COR-L47 (cell line): ENCODE measurements at regions not wholly inside any gene's neighbourhood (a gene's known extent, or its start where the extent isn't known, plus 50 kb on each side); places are given as distances from the start of the nearest gene placed in this dataset.
"Not testable (repeated sequence)": the region's sequence is repeated elsewhere in the genome, so short reads cannot be mapped to it uniquely, and the experiment has no call there.

Source experiments
- DNase-seq: peaks from one replicate; lab custom pipeline; 2025; lab: John Stamatoyannopoulos, UW

DNA sequence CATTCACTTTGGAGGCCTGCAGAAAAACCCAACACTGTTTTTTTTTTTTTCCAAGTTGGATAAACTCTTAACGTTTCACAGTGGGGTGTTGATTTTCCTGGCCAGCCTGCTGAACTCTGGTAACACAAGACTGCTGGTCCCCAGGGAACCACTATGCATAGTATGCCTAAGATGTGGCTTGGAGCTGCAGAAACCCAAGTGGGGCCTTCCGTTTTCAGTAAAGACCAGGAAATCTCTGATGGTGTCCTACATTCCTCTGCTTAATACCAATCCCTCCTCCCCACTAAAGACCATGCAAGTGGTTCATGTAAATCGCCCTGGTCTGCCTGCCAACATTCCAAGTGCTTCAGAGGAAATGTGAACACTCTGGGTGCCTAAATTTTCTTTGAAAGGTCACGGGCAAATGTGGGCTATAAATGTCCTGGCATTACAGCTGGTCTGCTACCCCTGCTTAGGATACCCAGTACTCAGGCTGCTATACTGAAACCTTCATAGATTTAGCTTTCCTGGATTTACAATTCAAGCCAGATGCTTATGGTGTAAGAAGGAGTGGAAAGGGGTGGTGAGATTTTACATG is 615.4 kb downstream of the MAFB start:
- no peak for DNase-seq

DNA sequence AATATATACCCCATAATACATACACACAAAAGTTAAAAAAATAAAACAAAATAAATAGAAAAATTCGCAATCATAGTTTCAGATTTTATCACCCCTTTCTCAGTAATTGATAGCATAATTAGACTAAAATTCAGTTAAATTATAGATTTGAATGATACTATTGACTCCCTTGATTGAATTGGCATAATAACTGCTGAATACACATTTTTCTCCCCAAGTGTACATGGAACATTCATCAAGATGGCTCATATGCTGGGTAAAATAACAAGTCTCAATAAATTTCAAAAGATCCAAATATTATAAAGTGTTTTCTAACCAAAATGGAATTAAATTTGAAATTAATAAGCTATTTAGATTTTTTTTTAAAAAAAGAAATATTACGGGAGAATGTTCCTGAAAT is 616.1 kb downstream of the MAFB start:
- DNase-seq, result no peak

DNA sequence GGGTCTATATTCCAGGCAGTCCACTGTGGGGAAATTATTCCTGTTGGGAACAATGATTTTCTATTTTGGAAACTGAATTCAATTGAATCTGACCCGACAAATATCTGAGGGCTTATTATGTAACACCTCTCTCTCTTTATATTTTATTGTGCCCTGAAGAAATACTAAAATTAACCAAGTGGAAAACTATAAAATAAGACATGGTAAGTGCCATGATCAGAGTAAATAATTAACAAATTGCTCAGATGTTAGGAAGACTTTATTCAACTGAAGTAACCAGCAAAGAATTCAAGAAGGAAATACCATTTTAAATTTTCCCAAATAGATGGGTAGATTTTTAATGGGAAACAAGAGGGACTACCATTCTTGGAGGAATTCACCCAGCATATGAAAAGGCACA is 632.9 kb downstream of the MAFB start:
- DNase-seq, result no peak

DNA sequence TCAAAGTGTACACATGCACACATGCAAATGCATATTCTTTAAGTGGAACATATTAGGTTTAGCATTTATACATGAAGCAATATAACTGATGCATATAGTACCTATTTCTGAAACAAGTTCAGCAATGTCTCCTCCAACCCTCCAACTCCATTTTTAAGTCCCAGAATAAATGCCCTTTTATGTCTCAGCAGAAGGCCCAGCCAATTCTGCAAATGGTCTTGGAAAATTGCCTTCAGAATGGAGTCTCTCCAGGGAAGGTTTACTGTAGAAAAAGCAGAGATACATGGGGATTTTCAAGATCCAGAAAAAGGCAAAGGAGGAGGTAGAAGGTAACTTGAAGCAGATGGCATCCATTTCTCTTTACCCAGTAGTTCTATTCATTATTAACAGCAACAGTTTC is 633.3 kb downstream of the MAFB start:
- no peak for DNase-seq

DNA sequence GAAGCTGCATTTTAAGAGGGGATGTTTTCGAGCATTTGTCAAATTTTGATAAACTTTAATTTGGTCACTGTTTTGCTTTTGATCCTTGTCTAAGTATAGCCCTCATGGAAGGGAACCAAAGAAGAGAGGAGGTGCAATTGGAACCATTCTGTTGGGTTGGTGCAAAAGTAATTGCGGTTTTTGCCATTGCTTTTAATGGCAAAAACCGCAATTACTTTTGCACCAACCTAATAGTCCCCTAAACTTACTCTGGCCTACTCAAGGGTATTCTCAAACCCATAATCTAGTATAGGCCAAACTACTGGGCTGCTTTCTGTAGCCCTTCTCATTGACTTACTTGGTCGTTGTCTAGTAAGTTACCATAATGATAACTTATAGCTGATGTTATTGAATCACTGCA is 634.7 kb downstream of the MAFB start:
- no peak for DNase-seq

DNA sequence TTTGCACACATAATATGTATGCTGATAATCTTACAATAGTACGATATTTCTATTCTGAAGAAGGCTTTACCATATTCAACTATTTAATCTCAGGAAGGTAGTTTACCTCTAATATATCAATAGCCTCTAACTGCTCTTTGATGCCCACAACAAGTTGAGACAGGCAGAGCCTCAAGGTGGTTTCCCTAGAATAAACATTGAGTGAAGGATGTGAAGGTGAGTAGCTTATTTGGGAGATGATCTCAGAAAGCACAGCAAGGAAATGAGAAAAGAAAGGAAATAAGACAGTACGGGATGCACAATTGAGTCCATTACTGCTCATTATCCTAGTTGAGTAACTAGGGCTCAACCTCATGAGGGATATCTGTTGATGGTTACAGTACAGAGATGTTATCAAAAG is 638.4 kb downstream of the MAFB start:
- no peak for DNase-seq

DNA sequence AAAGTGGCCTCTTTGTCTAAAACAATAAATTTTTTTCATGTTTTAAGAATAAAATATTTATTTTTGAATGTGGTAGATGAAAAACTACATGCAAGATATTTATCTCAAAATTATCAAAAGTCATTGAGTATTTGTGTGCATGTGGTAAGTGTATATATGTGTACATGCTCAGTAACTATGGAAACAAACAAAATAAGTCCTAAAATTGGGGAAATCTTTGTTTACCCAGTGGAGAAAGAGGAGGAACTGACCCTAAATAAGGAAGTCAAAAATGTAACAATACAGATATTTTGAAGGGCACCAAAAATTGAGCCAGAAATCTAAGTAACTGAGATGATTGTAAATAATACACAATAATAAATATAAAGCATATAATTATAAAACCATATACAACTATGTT is 639.2 kb downstream of the MAFB start:
- DNase-seq, result no peak

DNA sequence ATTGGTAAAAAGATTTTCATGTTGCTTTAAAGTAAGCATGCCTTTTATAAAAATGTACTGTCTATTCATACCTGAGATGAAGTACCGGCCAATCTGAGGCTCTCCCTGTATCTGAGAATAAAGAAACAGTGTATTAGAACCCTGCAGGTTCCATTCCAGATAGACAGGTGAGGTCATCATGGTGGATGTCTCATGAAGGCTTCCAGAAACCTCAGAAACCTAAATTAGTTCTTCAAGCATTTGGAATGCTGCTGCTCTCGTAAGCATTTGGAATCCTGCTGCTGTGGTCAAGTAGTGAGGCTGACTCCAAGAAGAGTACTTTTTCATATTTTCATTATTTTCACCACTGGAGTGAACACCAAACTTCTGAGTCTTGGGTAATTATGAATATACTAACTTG is 642.3 kb downstream of the MAFB start:
- no peak for DNase-seq

DNA sequence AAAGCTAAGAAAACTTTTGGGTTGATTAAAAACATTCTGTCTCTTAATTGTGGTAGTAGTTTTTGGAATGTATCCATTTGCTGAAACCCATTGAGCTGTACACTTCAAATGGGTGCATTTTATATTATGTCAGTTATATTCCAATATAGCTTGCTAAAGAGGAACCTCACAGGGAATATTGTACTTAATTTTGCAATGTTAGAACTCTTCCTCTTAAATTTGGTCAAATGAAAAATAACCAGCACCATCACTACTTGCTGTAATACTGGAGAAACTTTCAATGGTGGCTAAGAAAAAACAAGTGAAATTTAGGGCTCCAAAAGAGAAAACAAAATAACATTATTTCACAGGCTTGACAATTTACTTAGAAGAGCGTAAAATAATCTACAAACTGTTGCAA is 651.5 kb downstream of the MAFB start:
- no peak for DNase-seq

DNA sequence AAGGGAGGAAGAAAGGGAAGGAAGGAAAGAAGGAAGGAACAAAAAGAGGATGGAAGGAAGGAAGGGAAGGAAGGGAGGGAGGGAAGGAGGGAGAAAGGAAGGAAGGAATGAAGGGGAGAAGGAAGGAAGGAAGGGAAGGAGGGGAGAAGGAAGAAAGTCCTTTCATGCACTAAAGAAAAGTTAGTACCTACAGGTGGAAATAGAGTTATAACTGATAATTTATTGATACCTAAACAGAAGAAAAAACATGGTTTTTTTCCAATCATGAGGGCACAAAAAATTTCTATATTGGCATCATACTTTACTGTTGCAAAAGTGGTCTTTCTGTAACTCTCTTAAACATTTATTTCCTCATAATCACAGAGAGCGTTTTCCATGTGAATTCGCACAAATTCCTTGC is 659.4 kb downstream of the MAFB start:
- DNase-seq, result no peak

DNA sequence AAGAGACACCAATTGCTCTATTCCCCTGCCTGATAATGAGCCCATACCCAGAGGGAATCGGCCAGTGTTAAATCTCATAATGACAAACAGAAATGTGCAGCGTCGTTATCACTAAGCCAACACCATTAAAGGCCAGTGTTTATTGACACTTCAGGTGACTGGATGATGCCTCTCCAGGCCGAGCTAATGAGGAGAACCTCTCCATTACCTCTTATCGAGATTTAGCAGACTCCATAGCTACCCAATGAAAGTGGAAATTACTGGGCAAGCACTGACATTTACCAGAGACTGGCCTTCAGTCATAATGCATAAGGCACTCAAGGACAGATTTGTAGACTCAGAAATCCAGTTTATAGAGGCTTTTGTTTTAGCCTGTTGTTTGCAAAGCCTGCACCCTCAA is 669.5 kb downstream of the MAFB start:
- no peak for DNase-seq

DNA sequence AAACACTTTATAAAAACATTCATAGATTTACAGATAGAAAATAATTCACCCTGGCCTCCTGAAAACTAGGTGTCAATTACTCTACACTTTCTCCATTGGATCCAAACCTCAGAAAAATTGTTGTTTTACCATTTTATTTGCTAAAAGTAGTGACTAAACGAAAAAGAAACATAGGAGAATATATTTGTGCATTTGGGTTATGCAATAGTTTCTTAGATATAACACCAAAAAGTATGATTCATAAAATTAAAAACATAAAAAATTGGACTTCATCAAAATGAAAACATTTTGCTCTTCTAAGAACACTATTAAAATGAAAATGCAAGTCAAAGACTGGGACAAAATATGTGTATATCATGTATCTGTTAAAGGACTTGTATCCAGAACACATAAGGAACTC is 671.3 kb downstream of the MAFB start:
- no peak for DNase-seq

DNA sequence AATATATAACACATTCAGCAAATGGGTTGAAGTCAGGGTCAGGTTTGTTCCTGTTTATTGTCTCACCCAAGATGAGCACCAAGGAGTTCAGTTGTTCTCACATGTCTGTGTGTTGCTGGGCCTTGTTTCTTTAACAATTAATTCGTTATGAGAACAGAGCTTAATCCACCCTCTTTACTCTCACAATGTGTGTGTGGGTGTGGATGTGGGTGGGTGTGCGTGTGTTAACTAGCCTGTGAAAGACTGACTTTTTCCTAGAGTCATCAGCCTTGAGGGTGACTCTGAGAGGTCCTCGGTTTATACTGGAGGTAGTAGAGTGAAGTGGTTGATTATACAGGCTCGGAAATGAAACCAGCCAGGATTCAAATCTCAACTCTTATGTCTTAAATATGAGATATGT is 672.1 kb downstream of the MAFB start:
- no peak for DNase-seq

DNA sequence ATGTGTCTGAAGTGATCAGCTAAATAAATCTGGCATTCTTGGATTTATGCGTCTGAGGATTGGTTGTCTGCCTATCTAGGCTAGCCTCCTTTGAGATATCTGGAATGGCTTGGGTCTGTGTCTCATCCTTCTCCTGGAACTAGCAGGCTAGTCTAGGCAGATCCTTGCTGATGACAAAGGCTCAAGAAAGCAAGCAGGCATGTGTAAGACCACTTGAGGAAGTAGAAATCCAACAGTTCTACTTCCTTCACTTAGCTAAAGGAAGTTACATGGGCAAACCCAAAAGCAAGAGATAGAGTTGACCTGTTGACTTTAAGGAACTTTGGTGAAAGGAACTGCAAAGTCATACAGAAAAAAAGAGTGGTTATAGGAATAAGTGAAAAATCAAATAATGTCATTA is 672.6 kb downstream of the MAFB start:
- no peak for DNase-seq

DNA sequence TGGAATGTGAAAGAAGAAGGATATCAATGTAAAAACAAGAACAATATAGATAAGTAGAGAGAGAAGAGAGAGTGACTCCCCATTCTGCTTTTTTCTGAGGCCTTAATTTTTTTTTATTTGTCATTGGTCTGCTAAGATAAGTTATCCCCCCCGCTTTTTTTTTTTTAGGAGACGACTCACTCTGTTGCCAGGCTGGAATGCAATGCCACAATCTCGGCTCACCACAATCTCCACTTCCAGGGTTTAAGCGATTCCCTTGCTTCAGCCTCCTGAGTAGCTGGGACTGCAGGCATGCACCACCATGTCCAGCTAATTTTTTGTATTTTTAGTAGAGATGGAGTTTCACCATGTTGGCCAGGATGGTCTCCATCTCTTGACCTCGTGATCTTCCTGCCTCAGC is 677.0 kb downstream of the MAFB start:
- DNase-seq, result not testable (repeated sequence)

DNA sequence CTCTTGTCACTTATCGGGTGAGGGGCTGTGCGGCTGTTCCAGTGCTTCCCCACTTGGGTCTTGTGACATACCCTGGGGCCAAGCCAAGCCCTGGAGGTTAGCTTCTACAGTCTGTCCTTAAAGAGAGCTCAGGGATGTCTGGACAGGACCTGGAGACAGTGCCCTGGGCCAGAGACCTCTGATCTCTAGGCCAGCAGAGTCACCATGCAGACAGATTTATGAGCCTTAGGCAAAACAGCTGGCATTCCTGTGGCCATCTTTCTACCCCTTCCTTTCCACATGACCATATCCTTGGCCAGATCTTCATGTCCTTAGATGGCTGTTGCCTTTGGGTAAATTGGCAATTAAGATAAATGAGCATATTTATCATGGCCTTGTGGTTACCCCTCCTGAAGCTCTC is 678.6 kb downstream of the MAFB start:
- DNase-seq, result no peak

DNA sequence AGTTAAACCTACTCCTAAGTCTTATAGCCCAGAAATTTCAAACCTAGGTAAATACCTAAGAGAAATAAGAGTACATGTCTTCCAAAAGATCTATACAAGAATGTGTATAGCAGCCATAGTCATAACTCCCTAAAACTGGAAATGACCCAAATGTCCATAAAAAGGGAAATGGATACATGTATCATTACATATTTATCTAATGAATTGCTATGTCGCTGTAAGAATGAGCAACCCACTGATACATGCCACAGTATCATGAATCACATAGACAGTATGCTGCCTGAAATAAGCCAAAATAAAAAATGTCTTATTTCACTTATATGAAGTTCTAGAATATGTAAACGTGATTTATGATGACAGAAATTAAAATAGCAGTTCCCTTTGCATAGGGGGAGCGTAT is 679.5 kb downstream of the MAFB start:
- no peak for DNase-seq

DNA sequence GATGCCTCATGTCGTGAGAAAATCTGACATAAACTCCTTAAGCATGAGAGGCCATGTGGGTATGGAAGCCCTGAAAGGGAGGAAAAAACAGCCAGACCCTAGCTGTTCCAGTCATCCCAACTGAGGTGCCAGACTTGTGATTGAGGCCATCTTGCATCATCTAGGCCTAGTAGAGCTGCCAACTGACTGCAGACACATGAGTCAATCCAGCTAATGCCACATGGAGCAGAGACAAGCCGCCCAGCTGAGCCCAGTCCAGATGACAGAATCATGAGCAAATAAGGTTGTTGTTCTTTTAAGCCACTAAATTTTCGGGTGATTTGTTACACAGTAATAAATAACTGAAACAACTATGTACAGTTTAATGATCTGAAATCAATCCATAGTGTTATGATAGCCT is 680.9 kb downstream of the MAFB start:
- DNase-seq, result no peak

DNA sequence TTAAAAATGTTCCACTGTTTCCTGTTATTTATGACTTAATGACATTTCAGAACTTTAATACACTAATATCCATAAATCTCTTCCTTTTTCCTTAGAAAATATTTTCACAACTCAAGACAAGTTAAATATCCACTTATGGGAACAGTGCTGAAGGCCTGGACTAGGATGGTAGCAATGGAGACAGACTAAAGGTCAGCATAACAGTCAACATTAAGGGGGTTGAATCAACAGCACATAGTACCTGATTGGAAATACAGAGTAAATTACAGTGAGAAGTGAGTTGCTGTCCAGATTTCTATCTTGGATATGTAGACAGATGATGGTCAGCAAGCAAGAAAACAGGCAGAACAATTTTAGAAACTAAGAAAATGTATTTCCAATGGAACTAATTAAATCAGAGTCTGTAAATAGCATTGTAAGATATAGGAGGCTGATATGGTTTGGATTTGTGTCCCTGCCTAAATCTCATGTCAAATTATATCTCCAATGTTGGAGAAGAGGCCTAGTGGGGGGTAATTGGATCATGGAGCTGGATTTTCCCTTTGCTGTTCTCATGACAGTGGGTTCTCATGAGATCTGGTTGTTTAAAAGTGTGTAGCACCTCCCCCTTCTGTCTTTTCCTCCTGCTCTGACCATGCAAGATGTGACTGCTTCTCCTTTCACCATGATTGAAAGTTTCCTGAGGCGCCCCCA is 682.7 kb downstream of the MAFB start:
- no peak for DNase-seq

DNA sequence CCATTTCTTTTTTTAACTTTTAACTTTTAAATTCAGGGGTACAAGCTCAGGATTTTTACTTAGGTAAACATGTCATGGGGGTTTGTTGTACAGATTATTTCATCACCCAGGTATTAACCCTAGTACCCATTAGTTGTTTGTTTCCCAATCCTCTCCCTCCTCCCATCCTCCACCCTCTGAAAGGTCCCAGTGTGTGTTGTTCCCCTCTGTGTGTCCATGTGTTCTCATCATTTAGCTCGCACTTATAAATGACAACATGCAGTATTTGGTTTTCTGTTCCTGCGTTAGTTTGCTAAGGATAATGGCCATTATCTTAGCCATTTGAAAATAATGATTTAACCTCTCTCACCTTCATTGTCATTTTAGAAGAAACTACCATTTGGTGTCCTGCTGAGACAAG is 684.9 kb downstream of the MAFB start:
- DNase-seq, result not testable (repeated sequence)

DNA sequence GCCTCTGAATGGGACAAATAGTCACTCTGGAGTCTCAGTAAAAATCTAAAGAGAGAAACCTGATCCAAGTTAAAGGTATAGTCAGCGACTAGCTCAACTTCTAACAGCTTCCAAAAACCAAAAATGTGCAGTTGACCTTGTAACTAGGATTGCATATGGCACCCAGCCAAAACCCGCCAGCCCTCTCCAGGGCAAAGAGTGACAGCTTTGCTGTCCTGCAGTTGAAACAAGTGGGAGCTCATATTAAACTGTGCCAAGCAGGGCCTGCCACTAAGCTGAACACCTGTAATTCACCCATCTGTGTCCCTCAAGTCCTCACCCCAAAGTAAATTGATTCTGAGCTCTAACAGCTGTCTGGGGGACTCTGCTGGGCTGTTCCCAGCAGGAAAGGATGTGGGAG is 695.3 kb downstream of the MAFB start:
- DNase-seq, result no peak

DNA sequence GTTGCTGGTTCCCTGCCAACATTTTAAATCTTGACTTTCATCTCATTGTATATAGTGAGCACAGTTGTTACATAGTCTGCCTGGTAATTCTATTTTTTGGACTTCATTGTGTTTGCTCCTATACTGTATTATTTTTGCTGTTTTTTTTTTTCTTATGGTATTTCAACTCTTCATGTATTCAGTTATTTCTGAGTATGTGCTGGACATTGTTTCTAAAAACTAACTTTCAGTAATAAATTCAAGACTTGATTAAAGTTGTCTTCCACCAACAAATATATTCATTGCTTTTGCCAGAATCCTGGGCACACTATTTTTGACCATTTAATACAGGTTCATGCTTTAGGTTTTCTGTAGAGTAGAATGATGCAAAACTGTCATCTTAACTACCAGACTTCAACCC is 698.3 kb downstream of the MAFB start:
- no peak for DNase-seq

DNA sequence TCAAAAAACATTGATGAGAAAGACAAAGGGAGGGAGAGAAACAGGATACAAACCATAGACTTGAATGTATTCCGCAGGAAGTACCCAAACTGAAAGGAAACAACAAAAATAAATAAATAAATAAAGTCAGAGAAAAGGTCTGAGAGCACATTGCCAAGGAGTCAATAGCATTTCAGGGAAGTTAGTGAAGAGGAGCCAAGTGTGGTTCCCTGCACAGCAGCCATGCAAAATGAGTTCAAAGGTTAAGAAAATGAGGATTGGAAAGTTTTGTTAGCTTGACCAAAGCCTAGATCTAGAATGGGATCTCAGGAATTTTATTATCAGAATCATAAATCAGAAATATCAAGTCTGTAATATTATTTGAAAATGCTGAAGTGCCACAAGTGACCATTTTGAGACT is 700.0 kb downstream of the MAFB start:
- DNase-seq, result no peak

DNA sequence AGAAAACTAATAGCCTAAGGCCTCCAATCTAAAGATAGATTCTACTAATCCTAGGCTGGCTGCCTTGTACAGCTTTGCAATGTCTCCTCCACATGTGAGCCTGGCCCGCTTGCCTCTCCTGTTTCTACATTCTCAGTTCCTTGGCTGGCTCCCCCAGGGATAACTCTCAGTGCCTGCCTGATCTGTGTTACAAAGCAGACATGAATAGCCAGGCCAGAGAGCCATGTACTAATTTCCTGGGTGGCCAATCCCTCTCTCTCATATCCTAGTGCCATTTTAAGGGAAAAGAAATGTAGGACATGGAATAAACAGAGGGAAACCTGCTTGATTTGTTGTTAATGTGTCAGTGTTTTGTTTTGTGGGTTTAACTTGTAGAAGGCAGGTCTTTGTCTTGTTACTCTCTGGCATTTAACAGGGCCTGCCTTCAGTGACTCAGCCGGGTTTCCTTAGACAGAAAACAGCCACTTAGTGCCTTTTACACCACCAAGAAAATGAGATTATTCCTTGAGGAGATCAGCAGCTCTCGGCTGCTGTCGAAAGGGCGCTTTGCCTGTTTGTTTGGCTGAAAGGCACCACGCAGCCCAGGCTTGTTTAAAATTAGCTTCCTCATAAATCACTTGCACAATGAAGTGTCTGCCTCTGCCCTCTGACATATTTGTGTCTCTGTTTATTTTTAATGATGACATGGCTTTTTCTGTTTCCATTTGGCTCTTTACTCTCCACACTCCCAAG is 702.7 kb downstream of the MAFB start:
- DNase-seq, result no peak
